ENCODE measurements at regions not wholly inside any gene's neighbourhood (a gene's known extent, or its start where the extent isn't known, plus 50 kb on each side); places are given as distances from the start of the nearest gene placed in this dataset.

DNA sequence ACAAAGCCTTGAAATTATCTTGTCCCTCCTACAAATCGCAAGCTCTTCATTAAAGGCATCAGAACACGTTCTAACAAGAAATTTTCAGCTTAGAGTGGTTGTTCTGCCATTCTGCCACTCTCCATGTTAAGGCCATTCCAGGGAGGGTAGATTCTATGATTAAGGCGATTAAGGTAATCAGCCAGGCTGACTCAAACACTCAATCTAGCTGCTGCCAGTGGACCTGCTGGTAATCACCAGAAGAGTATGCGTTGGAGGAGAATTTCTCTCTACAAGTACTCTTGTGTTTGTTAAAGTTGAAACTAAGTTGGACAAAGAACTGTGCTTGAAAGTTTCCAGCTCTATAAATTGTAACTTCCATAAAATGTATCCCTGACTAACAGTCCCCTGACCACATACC lies 149.2 kb upstream of the COL1A2 start:
- no peak for DNase-seq (ENCODE audit: low read depth)
- TF ChIP-seq, protein P1, sequence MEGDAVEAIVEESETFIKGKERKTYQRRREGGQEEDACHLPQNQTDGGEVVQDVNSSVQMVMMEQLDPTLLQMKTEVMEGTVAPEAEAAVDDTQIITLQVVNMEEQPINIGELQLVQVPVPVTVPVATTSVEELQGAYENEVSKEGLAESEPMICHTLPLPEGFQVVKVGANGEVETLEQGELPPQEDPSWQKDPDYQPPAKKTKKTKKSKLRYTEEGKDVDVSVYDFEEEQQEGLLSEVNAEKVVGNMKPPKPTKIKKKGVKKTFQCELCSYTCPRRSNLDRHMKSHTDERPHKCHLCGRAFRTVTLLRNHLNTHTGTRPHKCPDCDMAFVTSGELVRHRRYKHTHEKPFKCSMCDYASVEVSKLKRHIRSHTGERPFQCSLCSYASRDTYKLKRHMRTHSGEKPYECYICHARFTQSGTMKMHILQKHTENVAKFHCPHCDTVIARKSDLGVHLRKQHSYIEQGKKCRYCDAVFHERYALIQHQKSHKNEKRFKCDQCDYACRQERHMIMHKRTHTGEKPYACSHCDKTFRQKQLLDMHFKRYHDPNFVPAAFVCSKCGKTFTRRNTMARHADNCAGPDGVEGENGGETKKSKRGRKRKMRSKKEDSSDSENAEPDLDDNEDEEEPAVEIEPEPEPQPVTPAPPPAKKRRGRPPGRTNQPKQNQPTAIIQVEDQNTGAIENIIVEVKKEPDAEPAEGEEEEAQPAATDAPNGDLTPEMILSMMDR (conservative IDR thresholded peaks at IDR 0.05; ENCODE audit: low read depth, low read length) = no peak
- H3K4me3 ChIP-seq (ENCODE audit: low read depth, low read length) = no peak overlapping the region

DNA sequence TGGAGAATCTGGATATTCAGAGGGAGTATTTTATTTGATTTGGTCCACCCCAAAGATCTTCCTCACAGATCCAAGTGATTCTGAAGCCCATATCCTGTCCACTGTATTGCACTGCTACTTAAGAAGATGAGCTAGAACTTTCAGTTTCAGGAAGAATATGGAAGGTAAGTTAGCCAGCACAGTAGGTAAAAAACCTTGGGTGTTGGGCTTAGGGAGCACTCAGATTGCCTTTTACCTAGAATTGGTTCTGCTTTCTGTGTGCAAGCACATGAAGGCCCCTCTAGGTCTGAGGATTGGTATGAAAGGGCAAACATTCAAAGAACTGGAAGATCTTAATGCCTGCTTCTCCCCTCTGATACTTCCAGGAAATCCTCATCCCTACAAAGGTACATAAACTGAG lies 146.7 kb upstream of the COL1A2 start:
- H3K4me3 ChIP-seq (ENCODE audit: low read depth, low read length) = no peak overlapping the region
- DNase-seq (ENCODE audit: low read depth) = no peak
- TF ChIP-seq, protein P1 (conservative IDR thresholded peaks at IDR 0.05; ENCODE audit: low read depth, low read length) = no peak

DNA sequence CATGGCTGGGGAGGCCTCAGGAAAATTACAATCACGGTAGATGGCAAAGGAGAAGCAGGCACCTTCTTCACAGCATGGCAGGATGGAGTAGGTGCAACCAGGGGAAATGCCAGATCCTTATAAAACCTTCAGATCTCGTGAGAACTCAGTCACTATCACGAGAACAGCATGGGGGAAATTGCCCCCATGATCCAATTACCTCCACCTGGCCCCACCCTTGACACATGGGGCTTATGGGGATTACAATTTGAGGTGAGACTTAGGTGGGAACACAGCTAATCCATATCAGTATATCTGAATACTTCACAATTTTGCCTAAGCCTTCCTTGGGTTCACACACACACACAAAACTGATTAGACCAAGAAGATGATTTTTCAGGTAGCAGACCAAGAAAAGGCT lies 145.1 kb upstream of the COL1A2 start:
- DNase-seq (ENCODE audit: low read depth) = no peak
- H3K4me3 ChIP-seq (ENCODE audit: low read depth, low read length) = no peak overlapping the region
- TF ChIP-seq, protein P1 (conservative IDR thresholded peaks at IDR 0.05; ENCODE audit: low read depth, low read length) = no peak

DNA sequence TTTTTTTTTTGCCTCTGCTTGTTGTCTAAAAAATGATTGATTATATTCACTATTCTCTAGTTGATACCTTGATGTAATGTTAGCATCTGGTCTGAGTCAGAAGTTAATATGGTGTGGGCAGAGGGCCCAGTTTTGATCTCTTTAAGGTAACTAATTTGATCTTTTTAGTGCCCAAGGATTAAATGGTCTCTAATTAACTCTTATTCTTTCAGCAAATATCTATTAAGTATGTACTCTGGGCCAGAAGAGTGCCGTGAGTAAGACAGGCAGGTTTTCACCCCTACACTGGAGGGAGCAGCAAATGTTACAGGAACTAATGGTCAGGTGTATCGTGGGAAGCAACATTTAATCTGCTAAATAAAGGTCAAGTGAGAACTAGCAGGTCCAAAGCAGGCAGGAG lies 144.6 kb upstream of the COL1A2 start:
- no peak overlapping the region for H3K4me3 ChIP-seq (ENCODE audit: low read depth, low read length)
- DNase-seq (ENCODE audit: low read depth) = no peak
- TF ChIP-seq, protein P1 (conservative IDR thresholded peaks at IDR 0.05; ENCODE audit: low read depth, low read length) = no peak

DNA sequence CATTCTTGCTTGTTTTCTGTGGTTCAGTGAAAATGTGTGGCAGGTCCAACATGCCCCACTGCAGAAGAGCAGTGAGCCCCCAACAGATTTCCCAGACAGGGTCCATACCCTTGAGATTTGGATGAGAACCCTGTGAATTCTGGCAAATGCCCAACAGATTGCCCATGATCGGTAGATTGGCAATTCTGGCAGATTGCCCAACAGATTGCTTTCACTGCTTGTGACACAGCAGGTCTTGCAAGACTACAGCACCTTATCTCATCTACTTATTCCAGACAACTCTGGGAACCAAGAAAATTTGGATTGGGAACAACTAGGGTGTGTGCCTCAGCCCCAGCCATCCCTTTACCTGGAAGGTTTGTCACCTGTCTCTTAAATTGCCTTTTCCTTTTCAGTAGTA lies 143.7 kb upstream of the COL1A2 start:
- DNase-seq (ENCODE audit: low read depth) = no peak
- H3K4me3 ChIP-seq (ENCODE audit: low read depth, low read length) = no peak overlapping the region
- TF ChIP-seq, protein P1 (conservative IDR thresholded peaks at IDR 0.05; ENCODE audit: low read depth, low read length) = no peak

DNA sequence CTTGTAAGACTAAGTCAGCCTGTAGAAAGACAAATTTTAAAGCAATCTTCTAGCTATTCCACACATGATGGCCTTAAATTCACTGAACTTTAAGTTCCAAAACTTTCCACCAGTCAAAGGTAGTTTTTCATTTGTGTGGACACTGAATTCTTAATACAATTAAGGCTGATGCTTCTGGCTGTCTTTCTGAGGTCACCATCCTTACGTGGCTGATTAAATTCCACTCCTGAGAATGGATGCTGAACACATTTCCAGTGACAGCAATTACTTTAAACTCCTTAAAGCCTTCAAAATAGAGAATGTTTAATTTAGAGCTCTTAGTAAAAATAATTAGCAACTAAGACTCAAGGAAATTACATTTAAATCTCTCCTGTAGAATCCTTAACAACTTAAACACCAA lies 142.6 kb upstream of the COL1A2 start:
- TF ChIP-seq, protein P1 (conservative IDR thresholded peaks at IDR 0.05; ENCODE audit: low read depth, low read length) = no peak
- no peak for DNase-seq (ENCODE audit: low read depth)
- no peak overlapping the region for H3K4me3 ChIP-seq (ENCODE audit: low read depth, low read length)

DNA sequence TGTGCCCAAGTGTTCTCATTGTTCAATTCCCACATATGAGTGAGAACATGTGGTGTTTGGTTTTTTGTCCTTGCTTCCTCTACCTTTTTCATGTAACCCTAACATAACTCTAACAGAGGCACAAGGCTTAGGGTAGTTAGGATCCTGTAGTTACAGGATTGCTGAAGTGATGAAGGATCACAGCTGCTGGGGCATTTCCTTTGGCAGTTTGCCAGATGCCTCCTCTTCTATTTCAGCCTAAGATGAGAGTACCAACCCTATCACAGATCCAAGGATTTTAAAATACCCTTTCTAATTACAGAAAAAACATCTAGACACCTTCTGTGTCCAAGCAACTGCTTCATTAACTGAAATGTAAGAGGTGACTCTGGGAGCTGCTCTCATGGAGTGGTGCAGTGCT lies 141.7 kb upstream of the COL1A2 start:
- TF ChIP-seq, protein P1 (conservative IDR thresholded peaks at IDR 0.05; ENCODE audit: low read depth, low read length) = no peak
- H3K4me3 ChIP-seq (ENCODE audit: low read depth, low read length) = no peak overlapping the region
- no peak for DNase-seq (ENCODE audit: low read depth)
